Uterus (tissue), 3 donors: ENCODE measurements at regions not wholly inside any gene's neighbourhood (a gene's known extent, or its start where the extent isn't known, plus 50 kb on each side); places are given as distances from the start of the nearest gene placed in this dataset.

Experiments
- DNase-seq, 2 donors: peaks; one replicate each; pipeline ENCODE4 v3.0.0-alpha.2; 2019 to 2020
- H3K27ac ChIP-seq, 2 donors: fragments of 200-600 bp; sonication (generic); 1 replicate in 1 of 2; 2 replicates in 1 of 2; pipeline ENCODE4 v1.5.1; 2016 to 2018
- H3K27me3 ChIP-seq, 2 donors: fragments of 200-600 bp; sonication (generic); one replicate each; pipeline ENCODE4 v1.5.1; 2018 to 2019; ENCODE audit warnings: control low read depth in 1 of 2
- H3K36me3 ChIP-seq, 2 donors: fragments of 200-600 bp; sonication (generic); one replicate each; pipeline ENCODE4 v1.5.1; 2019; ENCODE audit warnings: control low read depth in 1 of 2
- H3K4me1 ChIP-seq, 2 donors: fragments of 200-600 bp; sonication (generic); one replicate each; pipeline ENCODE4 v1.5.1; 2018 to 2019; ENCODE audit warnings: control low read depth in 1 of 2
- H3K4me3 ChIP-seq, 2 donors: fragments of 200-600 bp; sonication (generic); 1 replicate in 1 of 2; 2 replicates in 1 of 2; pipeline ENCODE4 v1.5.1; 2018 to 2019; ENCODE audit warnings: mild to moderate bottlenecking in 1 of 2
- H3K9me3 ChIP-seq, 2 donors: fragments of 200-600 bp; sonication (generic); one replicate each; pipeline ENCODE4 v1.5.1; 2019; ENCODE audit warnings: control low read depth in 1 of 2
- POLR2A ChIP-seq, 2 donors: fragments of 450-650 bp; IDR thresholded peaks; one replicate each; pipeline ENCODE4 v1.6.1; 2016; ENCODE audit warnings: antibody characterized with exemption in 2 of 2, mild to moderate bottlenecking in 1 of 2, moderate library complexity in 1 of 2
- intact Hi-C: fragments of 100-400 bp; cut with DNase I; formaldehyde crosslinking; loops from one replicate; pipeline ENCODE4 v1.15.1; 2023; ENCODE audit warnings: low total_unique reads
- TF ChIP-seq, protein P1 (sequence below), 4 experiments: fragments of 200-600 bp in 2 of 4; fragments of 450-650 bp in 2 of 4; sonication (generic) in 2 of 4; IDR thresholded peaks; one replicate each; pipeline ENCODE4 v1.5.1; 2016 to 2019; ENCODE audit warnings: antibody characterized with exemption in 4 of 4, mild to moderate bottlenecking in 2 of 4, moderate library complexity in 1 of 4
- donor health status: DM: yes; HTN: yes; CAD: no.

DNA sequence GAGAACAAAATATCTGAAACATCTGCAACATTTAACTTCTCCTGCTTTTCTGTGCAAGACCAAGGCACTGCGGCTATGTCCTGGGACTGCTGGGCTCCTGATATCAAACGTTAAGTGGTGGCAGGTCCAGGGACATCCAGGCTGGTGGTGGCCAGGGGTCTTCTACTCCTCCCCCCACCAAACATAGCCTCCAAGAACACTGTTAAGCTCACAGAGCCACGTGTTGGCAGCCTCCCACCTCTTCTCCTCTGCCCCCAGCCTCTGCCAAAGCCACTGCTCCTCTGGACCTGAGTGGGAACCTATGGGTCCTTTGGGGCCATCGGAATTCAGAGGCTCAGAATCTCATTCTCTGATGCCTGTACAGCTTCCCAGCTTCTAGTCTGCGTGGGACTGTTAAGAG, 325.7 kb downstream of the ARRDC4 start:
- intact Hi-C loops: no loop called here
- H3K4me3 ChIP-seq: no peak overlapping the region
- DNase-seq: no peak
- no peaks in the 10 kb centered on the region for H3K36me3 ChIP-seq
- H3K27ac ChIP-seq: no peak overlapping the region
- peaks cover 0 to 4% of the 10 kb centered on the region in 2 donors for H3K27me3 ChIP-seq
- no peaks in the 10 kb centered on the region for H3K9me3 ChIP-seq
- H3K4me1 ChIP-seq: no peaks in the 10 kb centered on the region
- TF ChIP-seq POLR2A (IDR thresholded peaks at IDR 0.05): no peak
- TF ChIP-seq, protein P1, sequence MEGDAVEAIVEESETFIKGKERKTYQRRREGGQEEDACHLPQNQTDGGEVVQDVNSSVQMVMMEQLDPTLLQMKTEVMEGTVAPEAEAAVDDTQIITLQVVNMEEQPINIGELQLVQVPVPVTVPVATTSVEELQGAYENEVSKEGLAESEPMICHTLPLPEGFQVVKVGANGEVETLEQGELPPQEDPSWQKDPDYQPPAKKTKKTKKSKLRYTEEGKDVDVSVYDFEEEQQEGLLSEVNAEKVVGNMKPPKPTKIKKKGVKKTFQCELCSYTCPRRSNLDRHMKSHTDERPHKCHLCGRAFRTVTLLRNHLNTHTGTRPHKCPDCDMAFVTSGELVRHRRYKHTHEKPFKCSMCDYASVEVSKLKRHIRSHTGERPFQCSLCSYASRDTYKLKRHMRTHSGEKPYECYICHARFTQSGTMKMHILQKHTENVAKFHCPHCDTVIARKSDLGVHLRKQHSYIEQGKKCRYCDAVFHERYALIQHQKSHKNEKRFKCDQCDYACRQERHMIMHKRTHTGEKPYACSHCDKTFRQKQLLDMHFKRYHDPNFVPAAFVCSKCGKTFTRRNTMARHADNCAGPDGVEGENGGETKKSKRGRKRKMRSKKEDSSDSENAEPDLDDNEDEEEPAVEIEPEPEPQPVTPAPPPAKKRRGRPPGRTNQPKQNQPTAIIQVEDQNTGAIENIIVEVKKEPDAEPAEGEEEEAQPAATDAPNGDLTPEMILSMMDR (IDR thresholded peaks at IDR 0.05): no peak

- no peak overlapping the region for H3K4me3 ChIP-seq
- H3K9me3 ChIP-seq: no peaks in the 10 kb centered on the region
- H3K27me3 ChIP-seq: peaks cover 0 to 7% of the 10 kb centered on the region in 2 donors
- TF ChIP-seq, protein P1 (IDR thresholded peaks at IDR 0.05): no peak
- no peak for TF ChIP-seq POLR2A (IDR thresholded peaks at IDR 0.05)
- no peak overlapping the region for H3K27ac ChIP-seq
- H3K4me1 ChIP-seq: no peaks in the 10 kb centered on the region
- DNase-seq: no peak
- intact Hi-C loops: no loop called here
- no peaks in the 10 kb centered on the region for H3K36me3 ChIP-seq
Observed at GRCh38 chr15:98286831-98287230, 326.3 kb downstream of the ARRDC4 start.

GRCh38 chr15:98288091-98288590, 327.6 kb downstream of the ARRDC4 start:
- intact Hi-C loops: no loop called here
- no peak for TF ChIP-seq POLR2A (IDR thresholded peaks at IDR 0.05)
- TF ChIP-seq, protein P1 (IDR thresholded peaks at IDR 0.05): no peak
- H3K9me3 ChIP-seq: no peaks in the 10 kb centered on the region
- H3K4me1 ChIP-seq: no peaks in the 10 kb centered on the region
- H3K4me3 ChIP-seq: no peak overlapping the region
- peaks cover 0 to 7% of the 10 kb centered on the region in 2 donors for H3K27me3 ChIP-seq
- no peak for DNase-seq
- no peak overlapping the region for H3K27ac ChIP-seq
- no peaks in the 10 kb centered on the region for H3K36me3 ChIP-seq

- H3K27ac ChIP-seq: no peak overlapping the region
- H3K4me1 ChIP-seq: no peaks in the 10 kb centered on the region
- H3K36me3 ChIP-seq: no peaks in the 10 kb centered on the region
- peaks cover 0 to 7% of the 10 kb centered on the region in 2 donors for H3K27me3 ChIP-seq
- no peaks in the 10 kb centered on the region for H3K9me3 ChIP-seq
- no peak for TF ChIP-seq POLR2A (IDR thresholded peaks at IDR 0.05)
- TF ChIP-seq, protein P1 (IDR thresholded peaks at IDR 0.05): no peak
- DNase-seq: no peak
- intact Hi-C loops: no loop called here
- no peak overlapping the region for H3K4me3 ChIP-seq
Observed at GRCh38 chr15:98289747-98290146, 329.2 kb downstream of the ARRDC4 start.

DNA sequence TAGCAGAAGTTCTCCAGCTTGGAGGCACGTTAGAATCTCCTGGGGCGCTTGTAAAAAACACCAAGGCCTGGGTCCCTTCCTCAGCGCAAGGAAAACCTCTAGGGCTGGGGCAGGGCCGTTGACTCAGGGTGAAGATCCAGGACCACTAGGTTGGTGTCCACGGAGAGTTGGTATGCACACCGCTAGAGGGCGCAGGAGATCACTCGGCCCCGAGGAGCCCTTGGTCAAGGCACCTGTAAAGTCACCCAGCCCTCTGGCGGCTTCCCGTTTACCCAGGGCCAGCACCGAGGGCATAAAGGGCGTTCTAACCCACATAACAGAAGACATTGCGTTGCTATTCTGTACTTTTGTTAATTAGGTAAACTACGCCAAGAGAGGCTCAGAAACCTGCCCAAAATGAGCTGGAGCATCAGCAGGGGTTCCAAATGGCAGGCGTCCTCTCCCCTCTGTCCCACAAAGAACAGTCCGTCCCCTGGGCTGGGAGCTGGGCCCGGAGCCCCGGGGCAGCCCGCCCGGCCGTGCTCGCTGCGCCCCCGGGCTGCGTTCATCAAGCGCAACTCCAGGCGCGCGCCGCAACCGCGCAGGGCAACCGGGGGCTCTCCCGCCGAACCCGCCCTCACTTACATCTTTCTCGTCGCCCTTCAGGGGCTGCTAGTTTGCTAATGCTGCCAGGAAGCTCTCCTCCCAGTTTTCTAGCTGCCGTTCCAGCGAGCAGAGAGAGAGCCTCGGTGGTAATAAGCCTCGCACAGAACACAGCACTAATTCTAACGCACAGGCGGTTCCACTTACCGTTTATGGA, 332.1 kb downstream of the ARRDC4 start:
- DNase-seq: peak in 1 of 2 donors; percentile 20
- no peak overlapping the region for H3K27ac ChIP-seq
- no peak for TF ChIP-seq POLR2A (IDR thresholded peaks at IDR 0.05)
- TF ChIP-seq, protein P1 (IDR thresholded peaks at IDR 0.05): peak in 2 of 4 experiments; percentile 18 to 21
- intact Hi-C loops: no loop called here
- H3K9me3 ChIP-seq: no peaks in the 10 kb centered on the region
- peaks cover 0 to 7% of the 10 kb centered on the region in 2 donors for H3K27me3 ChIP-seq
- H3K4me1 ChIP-seq: no peaks in the 10 kb centered on the region
- no peaks in the 10 kb centered on the region for H3K36me3 ChIP-seq
- no peak overlapping the region for H3K4me3 ChIP-seq
